AG04449 (cell line): ENCODE measurements at regions not wholly inside any gene's neighbourhood (a gene's known extent, or its start where the extent isn't known, plus 50 kb on each side); places are given as distances from the start of the nearest gene placed in this dataset.

Experiments
- CTCF ChIA-PET: fragments of 350-600 bp; formaldehyde crosslinking; extraction: SDS; loops from one replicate; lab custom pipeline; 2021; ENCODE audit warnings: antibody characterized with exemption; lab: Yijun Ruan, JAX
- POLR2A ChIA-PET: fragments of 400-600, 350-600 bp; formaldehyde crosslinking; extraction: SDS; loops from one replicate; lab custom pipeline; 2020; ENCODE audit warnings: antibody characterized with exemption, inconsistent platforms; lab: Yijun Ruan, JAX
- DNase-seq: peaks from one replicate; pipeline ENCODE4 v3.0.0-alpha.2; 2010; ENCODE audit warnings: low read depth, low spot score
- H3K4me3 ChIP-seq: 2 replicates; pipeline ENCODE4 v1.5.1; 2011; ENCODE audit warnings: low read depth, mild to moderate bottlenecking, control low read depth, low read length
- CTCF ChIP-seq: IDR thresholded peaks from one replicate; pipeline ENCODE4 v1.5.1; 2011; ENCODE audit warnings: mild to moderate bottlenecking, moderate library complexity, low read length, control low read depth, inconsistent platforms; ENCODE audit not compliant: insufficient read depth; ENCODE audit errors: missing control alignments

GRCh38 chr12:28874758-28875157, 274.3 kb upstream of the FAR2 start:
- DNase-seq, result no peak
- POLR2A ChIA-PET, result interaction anchor here (1.2 kb wide), 1 partner anchor 904 kb away, joined by 3 read pairs; no protein-coding TSS in a partner anchor
- no peak for TF ChIP-seq CTCF
- no peak overlapping the region for H3K4me3 ChIP-seq
- CTCF ChIA-PET, result interaction anchor here (1.1 to 4.7 kb wide), 3 partner anchors 10 to 698 kb away, joined by 3 to 38 read pairs (median 4); no protein-coding TSS in a partner anchor

DNA sequence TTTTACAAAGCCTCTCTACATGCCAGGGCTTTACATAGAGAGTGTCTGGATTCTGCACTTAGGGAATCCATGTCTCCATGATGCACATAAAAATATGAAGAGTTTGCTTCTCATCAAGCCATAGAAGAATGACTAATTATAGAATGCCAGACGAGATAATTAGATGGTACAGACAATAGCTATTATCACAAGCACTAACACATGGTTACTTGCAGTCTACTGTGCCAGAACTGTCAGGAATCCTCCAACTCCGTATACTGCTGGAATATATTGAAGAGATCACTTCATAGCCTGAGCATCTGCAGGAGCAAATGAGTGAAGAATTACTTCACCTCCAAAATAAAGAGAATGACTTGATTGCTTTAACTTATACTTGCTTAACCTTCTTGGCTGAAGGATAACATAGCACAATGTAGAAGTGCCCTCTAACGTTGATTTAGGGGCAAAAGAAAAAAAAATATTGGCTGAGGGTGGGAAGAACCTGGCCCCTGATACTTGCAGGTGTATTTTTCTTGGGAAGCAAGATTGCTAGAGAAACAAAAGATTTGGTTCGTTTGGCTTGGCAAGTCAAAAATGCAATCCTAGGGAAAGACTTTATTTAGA, 272.8 kb upstream of the FAR2 start:
- DNase-seq, result no peak
- ChIA-PET CTCF (interaction anchor here (1.6 kb wide), 1 partner anchor 123 kb away, joined by 4 read pairs; no protein-coding TSS in a partner anchor), POLR2A (no interaction called here)
- no peak overlapping the region for H3K4me3 ChIP-seq
- TF ChIP-seq CTCF, result no peak

DNA sequence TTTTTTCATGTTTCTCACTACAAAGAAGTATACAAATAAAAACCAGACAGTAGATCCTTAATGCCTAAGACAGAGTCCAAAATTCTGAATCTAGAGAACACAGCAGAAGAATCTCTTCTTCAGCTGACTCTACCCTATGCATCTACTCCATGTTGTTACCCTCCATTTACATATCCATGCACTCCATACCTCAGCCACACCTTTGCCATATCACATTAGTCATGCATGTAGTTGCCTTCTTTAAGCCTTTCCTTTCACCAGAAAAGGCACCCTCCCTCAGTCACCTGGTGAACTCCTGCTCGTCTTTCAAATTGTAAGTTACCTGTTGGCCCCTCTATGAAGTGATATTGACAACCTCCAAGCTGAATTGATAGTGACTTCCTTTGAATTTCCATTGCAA, 271.2 kb upstream of the FAR2 start:
- POLR2A ChIA-PET, result no interaction called here
- CTCF ChIA-PET, result no interaction called here
- H3K4me3 ChIP-seq, result no peak overlapping the region
- no peak for DNase-seq
- TF ChIP-seq CTCF, result no peak

- H3K4me3 ChIP-seq, result no peak overlapping the region
- no peak for TF ChIP-seq CTCF
- POLR2A ChIA-PET, result no interaction called here
- CTCF ChIA-PET, result no interaction called here
- no peak for DNase-seq
These were observed 270.4 kb upstream of the FAR2 start for GRCh38 chr12:28878629-28879028.

GRCh38 chr12:28879379-28879778, 269.7 kb upstream of the FAR2 start:
- ChIA-PET POLR2A (no interaction called here), CTCF (interaction anchor here (1.7 kb wide), 1 partner anchor 7 kb away, joined by 5 read pairs; no protein-coding TSS in a partner anchor)
- DNase-seq, result no peak
- no peak for TF ChIP-seq CTCF
- no peak overlapping the region for H3K4me3 ChIP-seq

GRCh38 chr12:28882444-28882843, 266.6 kb upstream of the FAR2 start:
- no peak for TF ChIP-seq CTCF
- CTCF ChIA-PET, result interaction anchor here (5.8 kb wide), 1 partner anchor 9 kb away, joined by 38 read pairs; no protein-coding TSS in a partner anchor

More at GRCh38 chr12:28882444-28882843, 266.6 kb upstream of the FAR2 start:
- no peak for DNase-seq
- H3K4me3 ChIP-seq, result no peak overlapping the region
- POLR2A ChIA-PET, result no interaction called here
